T follicular helper cell (primary cell): ENCODE measurements at regions not wholly inside any gene's neighbourhood (a gene's known extent, or its start where the extent isn't known, plus 50 kb on each side); places are given as distances from the start of the nearest gene placed in this dataset.

Experiments used
- DNase-seq: peaks from one replicate; pipeline ENCODE4 v3.0.0-alpha.2; 2020; ENCODE audit warnings: low read depth

DNA sequence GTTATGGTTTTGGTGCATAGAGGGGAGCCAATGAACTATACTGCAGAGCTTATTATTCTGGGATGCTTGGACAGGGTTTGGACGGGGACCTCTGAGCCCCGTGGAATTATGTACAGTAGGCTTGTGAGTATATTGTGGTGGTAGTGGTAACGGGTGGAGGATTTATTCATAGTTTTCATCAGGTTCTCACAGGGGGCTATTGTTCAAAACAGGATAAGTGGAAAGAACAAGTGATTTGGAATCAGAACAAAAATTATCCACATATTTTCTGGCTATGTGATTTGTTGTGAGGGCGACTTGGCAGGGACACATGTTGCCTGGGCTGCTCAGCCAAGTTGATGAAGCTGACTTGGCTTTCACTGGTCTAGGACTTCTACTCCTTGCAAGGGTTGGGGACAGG is 64.6 kb upstream of the ELOVL5 start:
- DNase-seq: no peak

DNA sequence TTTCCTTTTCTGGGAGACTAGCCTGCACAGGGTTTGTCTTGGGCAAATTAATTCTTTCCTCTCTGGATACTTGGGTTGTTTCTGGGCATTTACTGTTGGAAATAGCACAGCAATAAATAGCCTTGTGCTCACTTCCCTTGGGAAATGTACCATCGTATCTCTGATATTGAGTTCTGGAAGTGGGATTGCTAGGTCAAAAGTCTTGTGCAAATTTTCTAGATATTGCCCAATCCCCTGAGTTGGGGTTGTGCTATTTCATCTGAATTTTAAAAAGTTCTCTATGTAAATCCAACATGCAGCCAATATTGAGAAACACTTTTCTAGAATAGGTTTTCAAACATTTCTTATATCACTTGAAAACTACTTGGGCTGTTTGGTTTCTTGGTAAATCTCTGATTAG is 64.0 kb upstream of the ELOVL5 start:
- DNase-seq: no peak

GRCh38 chr6:53412021-53412715 is 63.4 kb upstream of the ELOVL5 start:
- no peak for DNase-seq

DNA sequence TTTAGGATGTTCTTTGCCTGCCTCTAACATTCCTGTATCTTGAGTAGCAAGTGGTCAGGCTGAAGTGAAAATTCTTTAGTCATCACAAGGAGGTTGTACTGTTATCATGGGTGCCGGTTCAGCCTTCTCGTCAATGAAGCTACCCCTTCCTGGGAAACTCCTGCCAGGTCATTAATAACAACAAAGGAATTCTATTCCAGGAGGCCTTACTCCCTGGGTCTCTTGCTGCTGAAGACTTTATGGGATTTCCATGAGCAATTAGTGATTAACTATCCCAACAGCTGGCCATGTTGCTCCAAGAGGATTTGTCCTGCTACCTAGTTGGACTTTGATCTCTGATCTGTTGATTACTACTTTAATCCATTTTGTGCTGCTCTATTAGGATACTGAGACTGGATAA is 62.7 kb upstream of the ELOVL5 start:
- no peak for DNase-seq

DNA sequence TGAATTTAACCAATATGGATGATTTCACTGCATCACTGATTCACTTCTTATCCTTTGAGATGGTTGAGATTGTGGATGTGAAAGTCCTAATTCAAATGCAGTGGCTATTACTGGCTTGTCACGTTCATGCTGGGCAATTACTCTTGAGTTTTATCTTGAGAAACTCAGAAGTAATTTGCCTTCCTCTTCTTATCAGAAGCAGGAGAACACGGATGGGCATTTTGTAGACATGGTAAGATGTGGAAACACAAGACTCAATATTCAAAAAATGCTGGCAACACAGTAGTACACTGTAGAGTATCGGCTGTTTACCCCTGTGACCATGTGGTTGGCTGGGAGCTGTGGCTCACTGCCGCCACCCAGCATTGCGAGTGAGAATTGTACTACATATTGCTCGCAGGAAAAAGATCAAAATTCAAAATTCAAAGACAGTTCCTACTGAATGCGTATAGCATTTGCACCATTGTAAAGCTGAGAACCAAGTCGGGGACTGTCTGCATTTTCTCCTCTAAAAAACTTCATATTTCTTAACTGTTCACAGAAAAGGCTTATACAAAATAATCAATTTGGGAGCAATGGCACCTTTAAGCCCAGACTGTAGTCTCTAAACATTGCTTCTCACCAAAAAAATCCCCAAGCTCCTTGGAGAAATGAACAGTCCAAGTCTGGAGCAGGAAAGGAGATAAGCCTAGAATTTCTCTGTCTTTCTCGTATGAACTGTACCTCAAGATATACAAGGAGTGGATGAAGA is 61.9 kb upstream of the ELOVL5 start:
- DNase-seq: peak; percentile 50

DNA sequence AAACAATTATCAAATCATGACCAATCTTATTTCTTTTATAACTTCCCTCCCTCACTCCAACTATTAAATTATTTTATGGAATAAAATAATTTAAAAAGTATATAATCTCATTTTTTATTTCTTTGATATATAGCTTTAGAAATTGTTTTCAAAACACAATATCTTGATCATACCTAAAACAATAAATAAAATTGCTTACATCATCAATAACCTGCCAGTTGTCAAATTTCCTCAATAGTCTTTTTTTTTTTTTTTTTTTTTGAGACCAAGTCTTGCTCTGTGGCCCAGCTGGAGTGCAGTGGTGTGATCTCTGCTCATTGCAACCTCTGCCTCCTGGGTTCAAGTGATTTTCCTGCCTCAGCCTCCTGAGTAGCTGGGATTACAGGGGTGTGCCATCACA is 60.1 kb upstream of the ELOVL5 start:
- no peak for DNase-seq

DNA sequence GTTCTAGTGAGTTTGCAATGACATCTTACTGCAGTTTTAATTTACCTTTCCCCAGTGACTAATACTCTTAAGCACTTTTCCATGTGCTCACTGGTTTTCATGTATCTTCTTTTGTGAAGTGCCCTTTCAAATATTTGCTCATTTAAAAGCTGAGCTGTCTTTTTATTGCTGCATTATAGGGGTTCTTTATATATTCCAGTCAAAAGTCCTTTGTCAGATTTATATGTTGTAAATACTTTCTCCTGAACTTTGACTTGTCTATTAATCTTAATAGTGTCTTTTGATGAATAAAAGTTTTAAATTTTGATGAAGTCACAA is 50.2 kb upstream of the ELOVL5 start:
- DNase-seq: no peak

DNA sequence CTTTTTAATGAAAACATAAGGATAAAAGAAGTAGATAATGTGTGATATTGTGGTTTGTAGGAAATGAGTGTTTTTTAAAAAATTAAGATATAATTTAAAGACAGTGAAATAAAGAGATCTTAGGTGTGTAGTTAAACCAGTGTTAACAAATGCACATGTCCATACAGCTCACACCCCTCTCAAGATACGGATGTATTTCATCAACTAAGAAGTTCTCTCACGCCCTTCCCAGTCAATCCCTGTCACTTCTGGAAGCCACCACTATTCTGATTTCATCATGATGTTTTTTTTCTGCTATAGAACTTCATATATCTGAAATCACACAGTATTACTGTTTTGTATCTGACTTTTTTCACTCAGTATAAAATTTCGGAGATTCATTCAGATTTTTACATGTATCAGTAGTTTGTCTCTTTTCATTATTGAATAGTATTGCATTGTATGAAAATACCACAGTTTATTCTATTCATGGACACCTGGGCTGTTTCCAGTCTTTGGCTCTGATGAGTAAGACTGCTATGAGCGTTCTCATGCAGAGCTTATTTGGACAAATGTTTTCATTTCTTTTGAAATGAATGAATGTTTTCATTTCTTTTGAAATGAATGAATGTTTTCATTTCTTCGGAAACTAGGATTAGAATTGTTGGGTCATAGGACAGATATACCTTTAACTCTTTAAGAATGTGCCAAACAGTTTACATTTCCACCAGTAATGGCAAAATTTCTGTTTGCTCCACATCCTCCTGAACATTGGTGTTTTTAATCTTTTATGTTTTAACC is 49.7 kb upstream of the ELOVL5 start:
- DNase-seq: no peak
